PC-9 (cell line): ENCODE measurements at regions not wholly inside any gene's neighbourhood (a gene's known extent, or its start where the extent isn't known, plus 50 kb on each side); places are given as distances from the start of the nearest gene placed in this dataset.

Experiments
- CTCF ChIP-seq: fragments of 200-600 bp; sonication (generic); conservative IDR thresholded peaks from 2 replicates; pipeline ENCODE4 v1.6.1; 2017; ENCODE audit warnings: mixed run types, antibody characterized with exemption, mild to moderate bottlenecking, moderate library complexity
- EZH2 ChIP-seq: fragments of 200-600 bp; sonication (generic); IDR thresholded peaks from 2 replicates; pipeline ENCODE4 v1.8.0; 2017; ENCODE audit warnings: antibody characterized with exemption, low read depth

GRCh38 chr10:130250127-130250526 is 113.9 kb downstream of the GLRX3 start:
- TF ChIP-seq CTCF (no peak), EZH2 (no peak)
